Sigmoid colon (tissue), 4 donors: ENCODE measurements at regions not wholly inside any gene's neighbourhood (a gene's known extent, or its start where the extent isn't known, plus 50 kb on each side); places are given as distances from the start of the nearest gene placed in this dataset.

Experiments used
- EP300 ChIP-seq, 4 donors: sonication (generic); formaldehyde crosslinking; IDR thresholded peaks; one replicate each; pipeline ENCODE4 v1.6.1; 2017; ENCODE audit warnings: antibody characterized with exemption in 4 of 4
- POLR2A ChIP-seq, 2 donors: fragments of 450-650 bp; IDR thresholded peaks; one replicate each; pipeline ENCODE4 v1.6.1; 2016; ENCODE audit warnings: antibody characterized with exemption in 2 of 2, mild to moderate bottlenecking in 2 of 2, moderate library complexity in 2 of 2
- POLR2AphosphoS5 ChIP-seq, 4 donors: sonication (generic); formaldehyde crosslinking; IDR thresholded peaks; one replicate each; pipeline ENCODE4 v1.6.1; 2017; ENCODE audit warnings: antibody characterized with exemption in 4 of 4
- TF ChIP-seq, protein P1 (sequence below), 4 experiments: fragments of 450-650 bp in 3 of 4; fragments of 200-600 bp in 1 of 4; IDR thresholded peaks; one replicate each; pipeline ENCODE4 v1.5.1; 2016 to 2019; ENCODE audit warnings: antibody characterized with exemption in 4 of 4, mild to moderate bottlenecking in 3 of 4, moderate library complexity in 2 of 4

- TF ChIP-seq, protein P1, sequence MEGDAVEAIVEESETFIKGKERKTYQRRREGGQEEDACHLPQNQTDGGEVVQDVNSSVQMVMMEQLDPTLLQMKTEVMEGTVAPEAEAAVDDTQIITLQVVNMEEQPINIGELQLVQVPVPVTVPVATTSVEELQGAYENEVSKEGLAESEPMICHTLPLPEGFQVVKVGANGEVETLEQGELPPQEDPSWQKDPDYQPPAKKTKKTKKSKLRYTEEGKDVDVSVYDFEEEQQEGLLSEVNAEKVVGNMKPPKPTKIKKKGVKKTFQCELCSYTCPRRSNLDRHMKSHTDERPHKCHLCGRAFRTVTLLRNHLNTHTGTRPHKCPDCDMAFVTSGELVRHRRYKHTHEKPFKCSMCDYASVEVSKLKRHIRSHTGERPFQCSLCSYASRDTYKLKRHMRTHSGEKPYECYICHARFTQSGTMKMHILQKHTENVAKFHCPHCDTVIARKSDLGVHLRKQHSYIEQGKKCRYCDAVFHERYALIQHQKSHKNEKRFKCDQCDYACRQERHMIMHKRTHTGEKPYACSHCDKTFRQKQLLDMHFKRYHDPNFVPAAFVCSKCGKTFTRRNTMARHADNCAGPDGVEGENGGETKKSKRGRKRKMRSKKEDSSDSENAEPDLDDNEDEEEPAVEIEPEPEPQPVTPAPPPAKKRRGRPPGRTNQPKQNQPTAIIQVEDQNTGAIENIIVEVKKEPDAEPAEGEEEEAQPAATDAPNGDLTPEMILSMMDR (IDR thresholded peaks at IDR 0.05) = no peak
- TF ChIP-seq POLR2A (IDR thresholded peaks at IDR 0.05) (no peak), POLR2AphosphoS5 (IDR thresholded peaks at IDR 0.05) (no peak), EP300 (IDR thresholded peaks at IDR 0.05) (no peak)
These were observed 255.8 kb upstream of the GPRIN3 start for GRCh38 chr4:89563431-89563830.
